ENCODE measurements at regions not wholly inside any gene's neighbourhood (a gene's known extent, or its start where the extent isn't known, plus 50 kb on each side); places are given as distances from the start of the nearest gene placed in this dataset.
"Not testable (repeated sequence)": the region's sequence is repeated elsewhere in the genome, so short reads cannot be mapped to it uniquely, and the experiment has no call there.

- 84 to 89% methylated on average over 3 of the region's 3 CpGs for WGBS, 2 donors (ENCODE audit: low coverage in 1 of 2)
- no peaks in the 10 kb centered on the region for H3K27me3 ChIP-seq
- TF ChIP-seq CTCF (IDR thresholded peaks at IDR 0.05) (no peak), POLR2AphosphoS5 (IDR thresholded peaks at IDR 0.05) (no peak), EP300 (IDR thresholded peaks at IDR 0.05; ENCODE audit: low read depth) (no peak), POLR2A (IDR thresholded peaks at IDR 0.05) (no peak)
- no peaks in the 10 kb centered on the region for H3K9me3 ChIP-seq
- intact Hi-C loops (cut with DNase I; ENCODE audit: low total_unique reads) = no loop called here
- no peaks in the 10 kb centered on the region for H3K4me1 ChIP-seq
- DNase-seq = no peak
- H3K4me3 ChIP-seq = no peak overlapping the region
- H3K36me3 ChIP-seq = no peaks in the 10 kb centered on the region
- in situ Hi-C loops (cut with MboI; ENCODE audit: low pct_ligation_motif_present in 1 of 4, low pct_unique_long_range_greater_than_20kb in 1 of 4, low sequenced_read_pairs in 3 of 4) = no loop called here
- no peak overlapping the region for H3K27ac ChIP-seq
Observed at GRCh38 chr3:16004812-16005211, 169.7 kb upstream of the GALNT15 start.

DNA sequence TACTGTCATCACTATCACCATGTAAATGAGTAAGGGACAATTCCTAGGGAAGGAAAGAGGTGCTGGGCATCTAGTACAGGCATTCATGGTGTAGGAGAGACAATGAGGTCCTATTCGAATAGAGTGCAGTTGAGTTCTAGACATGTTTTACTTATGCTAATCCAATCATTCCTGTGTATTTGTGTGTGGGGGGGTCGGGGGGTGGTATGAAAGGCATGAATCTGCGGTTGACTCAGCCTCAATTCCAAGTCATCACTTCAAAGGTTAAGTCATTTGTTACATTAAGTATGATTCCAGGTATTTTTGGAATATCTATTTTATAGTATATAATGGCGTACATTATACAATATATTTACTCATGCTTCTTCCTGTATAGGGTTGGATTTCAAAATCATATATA lies 163.1 kb upstream of the GALNT15 start:
- WGBS, 2 donors (ENCODE audit: low coverage in 1 of 2) = 81 to 88% methylated on average over 3 to 4 of the region's 4 CpGs
- TF ChIP-seq CTCF (IDR thresholded peaks at IDR 0.05) (no peak), EP300 (IDR thresholded peaks at IDR 0.05; ENCODE audit: low read depth) (no peak), POLR2A (IDR thresholded peaks at IDR 0.05) (no peak), POLR2AphosphoS5 (IDR thresholded peaks at IDR 0.05) (no peak)
- intact Hi-C loops (cut with DNase I; ENCODE audit: low total_unique reads) (no loop called here), in situ Hi-C loops (cut with MboI; ENCODE audit: low pct_ligation_motif_present in 1 of 4, low pct_unique_long_range_greater_than_20kb in 1 of 4, low sequenced_read_pairs in 3 of 4) (no loop called here)
- no peak for DNase-seq
- no peaks in the 10 kb centered on the region for H3K9me3 ChIP-seq
- no peak overlapping the region for H3K4me3 ChIP-seq
- H3K27ac ChIP-seq = no peak overlapping the region
- H3K27me3 ChIP-seq = no peaks in the 10 kb centered on the region
- H3K36me3 ChIP-seq = no peaks in the 10 kb centered on the region
- no peaks in the 10 kb centered on the region for H3K4me1 ChIP-seq

DNA sequence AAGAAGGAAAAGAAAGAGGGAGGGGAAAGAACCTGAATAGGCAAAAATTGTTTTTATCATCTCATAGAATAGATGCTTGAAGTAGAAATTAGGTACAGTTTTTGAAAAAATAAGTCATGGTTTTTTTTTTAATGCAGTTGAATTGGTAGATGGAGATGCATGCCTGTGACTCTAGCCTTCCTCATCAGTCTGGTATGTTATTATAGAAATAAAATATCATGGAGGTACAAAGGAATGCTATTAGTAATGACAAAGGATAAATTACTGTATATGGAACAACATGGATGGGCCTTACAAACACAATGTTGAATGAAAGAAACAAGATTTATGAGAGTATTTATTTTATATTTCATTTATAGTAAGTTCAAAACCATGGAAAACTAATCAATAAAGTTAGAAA lies 162.4 kb upstream of the GALNT15 start:
- in situ Hi-C loops (cut with MboI; ENCODE audit: low pct_ligation_motif_present in 1 of 4, low pct_unique_long_range_greater_than_20kb in 1 of 4, low sequenced_read_pairs in 3 of 4) = no loop called here
- no peaks in the 10 kb centered on the region for H3K9me3 ChIP-seq
- H3K4me1 ChIP-seq = no peaks in the 10 kb centered on the region
- DNase-seq = no peak
- TF ChIP-seq POLR2A (IDR thresholded peaks at IDR 0.05) (no peak), CTCF (IDR thresholded peaks at IDR 0.05) (no peak), EP300 (IDR thresholded peaks at IDR 0.05; ENCODE audit: low read depth) (no peak), POLR2AphosphoS5 (IDR thresholded peaks at IDR 0.05) (no peak)
- intact Hi-C loops (cut with DNase I; ENCODE audit: low total_unique reads) = no loop called here
- H3K27me3 ChIP-seq = no peaks in the 10 kb centered on the region
- no peak overlapping the region for H3K27ac ChIP-seq
- no peaks in the 10 kb centered on the region for H3K36me3 ChIP-seq
- no peak overlapping the region for H3K4me3 ChIP-seq

- Histone ChIP-seq H3K36me3 (no peaks in the 10 kb centered on the region), H3K9me3 (no peaks in the 10 kb centered on the region), H3K4me3 (no peak overlapping the region), H3K27me3 (no peaks in the 10 kb centered on the region), H3K27ac (no peak overlapping the region), H3K4me1 (no peaks in the 10 kb centered on the region)
- TF ChIP-seq POLR2AphosphoS5 (IDR thresholded peaks at IDR 0.05) = no peak
- TF ChIP-seq CTCF (IDR thresholded peaks at IDR 0.05) = no peak
- TF ChIP-seq POLR2A (IDR thresholded peaks at IDR 0.05) = no peak
- TF ChIP-seq EP300 (IDR thresholded peaks at IDR 0.05; ENCODE audit: low read depth) = no peak
- intact Hi-C loops (cut with DNase I; ENCODE audit: low total_unique reads) (no loop called here), in situ Hi-C loops (cut with MboI; ENCODE audit: low pct_ligation_motif_present in 1 of 4, low pct_unique_long_range_greater_than_20kb in 1 of 4, low sequenced_read_pairs in 3 of 4) (no loop called here)
- 52% methylated on average over 2 of the region's 2 CpGs for WGBS, 2 donors (ENCODE audit: low coverage in 1 of 2)
- no peak for DNase-seq
Observed at GRCh38 chr3:16013568-16013967, 160.9 kb upstream of the GALNT15 start.

DNA sequence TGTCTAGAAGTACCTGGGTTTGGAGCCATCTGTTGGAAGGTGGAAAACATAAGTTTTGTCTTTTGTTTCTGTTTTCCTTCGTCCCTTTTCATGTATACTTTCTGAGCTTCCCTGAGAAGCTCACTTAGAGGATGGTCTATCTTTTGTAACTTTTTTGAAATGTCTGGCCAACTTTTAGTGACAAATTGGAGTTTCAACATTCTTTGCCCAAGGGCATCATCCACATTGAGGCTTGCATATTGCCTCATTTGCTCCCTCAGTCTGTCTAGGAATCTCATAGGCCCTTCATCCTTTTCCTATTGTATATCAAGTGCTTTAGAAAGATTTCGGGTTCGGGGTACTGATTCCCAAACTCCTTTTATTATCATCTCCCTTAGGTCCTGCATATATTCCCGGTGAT lies 152.7 kb upstream of the GALNT15 start:
- H3K27ac ChIP-seq; DNase-seq; H3K9me3 ChIP-seq; H3K36me3 ChIP-seq; in situ Hi-C loops (cut with MboI; ENCODE audit: low pct_ligation_motif_present in 1 of 4, low pct_unique_long_range_greater_than_20kb in 1 of 4, low sequenced_read_pairs in 3 of 4); intact Hi-C loops (cut with DNase I; ENCODE audit: low total_unique reads); H3K27me3 ChIP-seq; H3K4me1 ChIP-seq; H3K4me3 ChIP-seq: not testable (repeated sequence)
- 67 to 74% methylated on average over 1 to 4 of the region's 4 CpGs for WGBS, 2 donors (ENCODE audit: low coverage in 1 of 2)

DNA sequence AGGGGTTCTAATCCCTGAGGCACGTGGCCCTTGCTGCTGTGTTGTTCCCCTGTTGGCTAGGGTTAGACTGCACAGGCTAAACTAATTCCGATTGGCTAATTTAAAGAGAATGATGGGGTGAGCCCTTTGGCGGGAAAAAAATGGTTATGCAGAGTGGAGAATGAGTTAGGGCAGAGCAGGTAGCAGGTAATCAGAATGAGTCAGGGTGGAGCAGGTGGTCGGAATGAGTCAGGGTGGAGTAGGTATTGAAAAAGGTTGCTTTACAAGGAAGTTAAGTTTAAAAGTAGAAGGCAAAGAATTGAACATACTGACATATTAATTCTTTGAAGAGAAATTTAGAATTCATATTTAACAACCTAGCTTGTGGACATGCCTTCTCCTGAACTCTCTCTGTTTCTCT lies 150.6 kb upstream of the GALNT15 start:
- 75 to 94% methylated on average over 2 to 4 of the region's 4 CpGs for WGBS, 2 donors (ENCODE audit: low coverage in 1 of 2)
- intact Hi-C loops (cut with DNase I; ENCODE audit: low total_unique reads); H3K27ac ChIP-seq; H3K27me3 ChIP-seq; in situ Hi-C loops (cut with MboI; ENCODE audit: low pct_ligation_motif_present in 1 of 4, low pct_unique_long_range_greater_than_20kb in 1 of 4, low sequenced_read_pairs in 3 of 4); H3K4me3 ChIP-seq; H3K36me3 ChIP-seq; H3K4me1 ChIP-seq; H3K9me3 ChIP-seq; DNase-seq: not testable (repeated sequence)

Measured in transverse colon (tissue), 4 donors.